Erythroblast (primary cell): ENCODE measurements at regions not wholly inside any gene's neighbourhood (a gene's known extent, or its start where the extent isn't known, plus 50 kb on each side); places are given as distances from the start of the nearest gene placed in this dataset.

Experiments used
- GATA1 ChIP-seq: IDR thresholded peaks from 2 replicates; pipeline ENCODE4 v1.6.1; 2011; ENCODE audit warnings: low read depth, mild to moderate bottlenecking, control low read depth, low read length, moderate library complexity
- POLR2A ChIP-seq: IDR thresholded peaks from 2 replicates; pipeline ENCODE4 v1.6.1; 2011; ENCODE audit warnings: mild to moderate bottlenecking, low read length

DNA sequence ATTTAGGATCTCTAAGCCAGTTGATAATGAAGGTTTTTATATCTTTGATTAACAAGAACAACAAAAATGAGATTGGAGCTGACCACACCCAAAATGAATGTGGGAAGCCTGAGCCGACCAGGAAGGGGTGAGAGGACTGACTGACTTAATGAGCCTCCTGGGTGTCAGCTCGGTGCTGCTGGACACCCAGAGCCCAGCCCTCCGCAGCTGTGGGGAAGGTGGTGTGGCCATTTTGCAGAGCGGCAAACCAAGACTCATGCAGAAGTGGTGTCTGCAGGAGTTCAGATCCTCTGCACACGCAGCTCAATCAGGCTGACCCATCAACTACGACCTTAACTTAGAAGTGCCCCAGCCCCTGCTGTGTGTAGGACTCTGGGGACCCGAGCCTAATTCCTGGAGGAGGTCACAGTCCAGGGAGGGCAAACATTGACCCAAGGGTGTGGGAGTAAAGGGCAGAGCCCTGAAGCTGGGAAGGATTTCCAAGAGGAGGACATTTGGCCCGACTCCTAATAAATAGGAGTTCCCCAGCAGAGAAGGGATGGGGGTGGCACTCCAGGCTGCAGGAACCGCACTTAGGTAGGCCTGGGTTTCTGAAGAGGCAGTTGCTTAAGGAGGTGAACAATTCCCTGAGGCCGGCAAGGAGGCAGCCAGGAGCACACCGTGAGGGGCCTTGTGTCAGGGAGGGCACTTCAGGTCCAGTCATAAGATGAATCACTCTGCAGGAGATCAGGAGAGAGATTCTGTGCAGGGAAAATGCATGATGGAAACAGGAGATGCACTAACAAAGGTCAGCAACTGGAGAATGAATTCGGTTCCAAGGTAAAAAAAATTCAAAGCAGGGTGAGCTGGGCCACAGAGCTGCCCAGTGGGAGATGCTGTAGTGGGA lies 197.1 kb upstream of the TPM1 start:
- TF ChIP-seq POLR2A (no peak), GATA1 (no peak)
